ENCODE measurements at regions not wholly inside any gene's neighbourhood (a gene's known extent, or its start where the extent isn't known, plus 50 kb on each side); places are given as distances from the start of the nearest gene placed in this dataset.

- 67 to 80% methylated on average over 1 to 2 of the region's 13 CpGs for WGBS, 2 donors (ENCODE audit: low coverage in 1 of 2)
Observed at GRCh38 chr1:4591926-4592325, 62.5 kb upstream of the AJAP1 start.

GRCh38 chr1:4593106-4593505 is 61.3 kb upstream of the AJAP1 start:
- no peak for ATAC-seq
- WGBS, 2 donors (ENCODE audit: low coverage in 1 of 2) = 60% methylated on average over 1 of the region's 7 CpGs; no CpG with 5 or more reads in 1 of the 2 donors
- Histone ChIP-seq H3K4me3 (no peak overlapping the region), H3K27ac (no peak overlapping the region), H3K4me1 (no peaks in the 10 kb centered on the region), H3K27me3 (peaks cover 33% of the 10 kb centered on the region), H3K9me3 (no peaks in the 10 kb centered on the region), H3K36me3 (no peaks in the 10 kb centered on the region)
- TF ChIP-seq EP300 (IDR thresholded peaks at IDR 0.05) = no peak
- no peak for TF ChIP-seq CTCF (IDR thresholded peaks at IDR 0.05)
- no peak for TF ChIP-seq POLR2AphosphoS5 (IDR thresholded peaks at IDR 0.05)
- TF ChIP-seq POLR2A (IDR thresholded peaks at IDR 0.05) = no peak

More at GRCh38 chr1:4591926-4592325, 62.5 kb upstream of the AJAP1 start:
- Histone ChIP-seq H3K4me3 (no peak overlapping the region), H3K4me1 (no peaks in the 10 kb centered on the region), H3K9me3 (no peaks in the 10 kb centered on the region), H3K27me3 (peaks cover 35% of the 10 kb centered on the region), H3K36me3 (no peaks in the 10 kb centered on the region), H3K27ac (no peak overlapping the region)
- TF ChIP-seq POLR2AphosphoS5 (IDR thresholded peaks at IDR 0.05) (no peak), POLR2A (IDR thresholded peaks at IDR 0.05) (no peak), EP300 (IDR thresholded peaks at IDR 0.05) (no peak), CTCF (IDR thresholded peaks at IDR 0.05) (no peak)
- no peak for ATAC-seq

- peaks cover 46% of the 10 kb centered on the region for H3K27me3 ChIP-seq
- 58 to 90% methylated on average over 1 to 8 of the region's 13 CpGs for WGBS, 2 donors (ENCODE audit: low coverage in 1 of 2)
- H3K4me3 ChIP-seq = no peak overlapping the region
- no peak overlapping the region for H3K27ac ChIP-seq
- no peak for ATAC-seq
- TF ChIP-seq POLR2A (IDR thresholded peaks at IDR 0.05) = no peak
- no peak for TF ChIP-seq POLR2AphosphoS5 (IDR thresholded peaks at IDR 0.05)
- no peak for TF ChIP-seq CTCF (IDR thresholded peaks at IDR 0.05)
- TF ChIP-seq EP300 (IDR thresholded peaks at IDR 0.05) = no peak
- H3K4me1 ChIP-seq = no peaks in the 10 kb centered on the region
- H3K9me3 ChIP-seq = no peaks in the 10 kb centered on the region
- H3K36me3 ChIP-seq = no peaks in the 10 kb centered on the region
Observed at GRCh38 chr1:4594286-4594991, 60.0 kb upstream of the AJAP1 start.

- ATAC-seq = no peak
- H3K27me3 ChIP-seq = peaks cover 57% of the 10 kb centered on the region
- no peak overlapping the region for H3K27ac ChIP-seq
- H3K9me3 ChIP-seq = no peaks in the 10 kb centered on the region
- no peaks in the 10 kb centered on the region for H3K36me3 ChIP-seq
- no peak overlapping the region for H3K4me3 ChIP-seq
- H3K4me1 ChIP-seq = no peaks in the 10 kb centered on the region
- TF ChIP-seq EP300 (IDR thresholded peaks at IDR 0.05) (no peak), CTCF (IDR thresholded peaks at IDR 0.05) (no peak), POLR2AphosphoS5 (IDR thresholded peaks at IDR 0.05) (no peak), POLR2A (IDR thresholded peaks at IDR 0.05) (no peak)
- 83 to 100% methylated on average over 1 to 3 of the region's 17 CpGs for WGBS, 2 donors (ENCODE audit: low coverage in 1 of 2)
Observed at GRCh38 chr1:4595341-4596225, 58.8 kb upstream of the AJAP1 start.
